Nephron progenitor cell (in vitro differentiated cells): ENCODE measurements at regions not wholly inside any gene's neighbourhood (a gene's known extent, or its start where the extent isn't known, plus 50 kb on each side); places are given as distances from the start of the nearest gene placed in this dataset.
A peak's percentile ranks its signal among the peaks of the same experiment; 100 is the strongest.

Experiments used
- DNase-seq: peaks from one replicate; pipeline ENCODE4 v3.0.0; 2021
- H3K27ac Mint-ChIP-seq: 2 replicates; pipeline ENCODE4 v1.8.0; 2021; ENCODE audit warnings: mild to moderate bottlenecking, moderate library complexity, mixed read lengths
- H3K27me3 Mint-ChIP-seq: 2 replicates; pipeline ENCODE4 v1.8.0; 2021; ENCODE audit warnings: mild to moderate bottlenecking, low read depth, mixed read lengths; ENCODE audit not compliant: poor library complexity
- H3K36me3 Mint-ChIP-seq: 2 replicates; pipeline ENCODE4 v1.8.0; 2021; ENCODE audit warnings: low read depth, mixed read lengths
- H3K4me1 Mint-ChIP-seq: 2 replicates; pipeline ENCODE4 v1.8.0; 2021; ENCODE audit warnings: mixed read lengths
- H3K4me3 Mint-ChIP-seq: 2 replicates; pipeline ENCODE4 v1.8.0; 2021; ENCODE audit warnings: mild to moderate bottlenecking, moderate library complexity, mixed read lengths
- H3K9me3 Mint-ChIP-seq: 2 replicates; pipeline ENCODE4 v1.8.0; 2021; ENCODE audit warnings: mild to moderate bottlenecking, moderate library complexity, mixed read lengths
- TF ChIP-seq, protein P1 (sequence below): fragments of 200-600 bp; sonication (generic); IDR thresholded peaks from 2 replicates; pipeline ENCODE4 v1.5.0; 2021; ENCODE audit warnings: antibody characterized with exemption

DNA sequence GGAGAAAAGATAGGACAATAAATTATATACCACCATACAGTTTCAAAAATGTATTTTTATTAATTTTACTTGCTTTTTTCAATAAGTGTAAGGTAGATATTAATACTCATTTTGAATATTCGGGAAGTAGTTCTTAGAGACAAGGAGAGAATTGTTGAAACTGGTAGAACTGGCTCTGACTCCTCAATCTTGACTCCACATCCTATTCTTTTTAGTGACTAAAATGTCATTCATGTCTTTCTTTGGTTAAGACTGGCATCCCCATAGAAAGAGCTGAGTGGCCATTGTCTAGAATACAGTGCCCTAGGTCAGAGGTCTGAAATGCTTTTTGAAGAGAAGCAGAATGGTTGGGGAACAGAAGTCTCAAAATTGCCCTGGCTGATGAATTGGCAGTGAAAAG lies 177.6 kb upstream of the LRIG3 start:
- Mint-ChIP-seq H3K4me1 (no peaks in the 10 kb centered on the region), H3K4me3 (no peak overlapping the region), H3K9me3 (no peaks in the 10 kb centered on the region), H3K27me3 (no peaks in the 10 kb centered on the region), H3K27ac (no peak overlapping the region), H3K36me3 (no peaks in the 10 kb centered on the region)
- TF ChIP-seq, protein P1, sequence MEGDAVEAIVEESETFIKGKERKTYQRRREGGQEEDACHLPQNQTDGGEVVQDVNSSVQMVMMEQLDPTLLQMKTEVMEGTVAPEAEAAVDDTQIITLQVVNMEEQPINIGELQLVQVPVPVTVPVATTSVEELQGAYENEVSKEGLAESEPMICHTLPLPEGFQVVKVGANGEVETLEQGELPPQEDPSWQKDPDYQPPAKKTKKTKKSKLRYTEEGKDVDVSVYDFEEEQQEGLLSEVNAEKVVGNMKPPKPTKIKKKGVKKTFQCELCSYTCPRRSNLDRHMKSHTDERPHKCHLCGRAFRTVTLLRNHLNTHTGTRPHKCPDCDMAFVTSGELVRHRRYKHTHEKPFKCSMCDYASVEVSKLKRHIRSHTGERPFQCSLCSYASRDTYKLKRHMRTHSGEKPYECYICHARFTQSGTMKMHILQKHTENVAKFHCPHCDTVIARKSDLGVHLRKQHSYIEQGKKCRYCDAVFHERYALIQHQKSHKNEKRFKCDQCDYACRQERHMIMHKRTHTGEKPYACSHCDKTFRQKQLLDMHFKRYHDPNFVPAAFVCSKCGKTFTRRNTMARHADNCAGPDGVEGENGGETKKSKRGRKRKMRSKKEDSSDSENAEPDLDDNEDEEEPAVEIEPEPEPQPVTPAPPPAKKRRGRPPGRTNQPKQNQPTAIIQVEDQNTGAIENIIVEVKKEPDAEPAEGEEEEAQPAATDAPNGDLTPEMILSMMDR = no peak
- no peak for DNase-seq

DNA sequence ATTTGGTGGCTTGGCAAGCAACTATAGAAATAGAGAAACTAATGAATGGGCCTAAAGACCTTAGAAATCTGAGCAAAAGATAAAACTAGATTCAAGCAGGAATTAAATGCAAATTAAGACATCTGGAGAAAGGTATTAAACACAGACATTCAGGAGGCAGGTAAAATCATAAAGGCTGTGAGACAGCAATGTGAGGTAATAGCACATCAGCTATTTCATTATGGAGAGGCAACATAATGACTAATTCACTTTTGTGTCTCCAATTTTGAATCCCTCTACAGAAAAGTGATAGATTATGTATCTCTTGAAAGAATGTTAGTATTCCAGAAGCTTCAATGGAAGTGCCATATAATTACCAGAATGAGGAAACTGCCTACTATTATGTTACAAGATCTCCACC lies 175.9 kb upstream of the LRIG3 start:
- Mint-ChIP-seq H3K4me3 (no peak overlapping the region), H3K27ac (no peak overlapping the region), H3K4me1 (no peaks in the 10 kb centered on the region)

DNA sequence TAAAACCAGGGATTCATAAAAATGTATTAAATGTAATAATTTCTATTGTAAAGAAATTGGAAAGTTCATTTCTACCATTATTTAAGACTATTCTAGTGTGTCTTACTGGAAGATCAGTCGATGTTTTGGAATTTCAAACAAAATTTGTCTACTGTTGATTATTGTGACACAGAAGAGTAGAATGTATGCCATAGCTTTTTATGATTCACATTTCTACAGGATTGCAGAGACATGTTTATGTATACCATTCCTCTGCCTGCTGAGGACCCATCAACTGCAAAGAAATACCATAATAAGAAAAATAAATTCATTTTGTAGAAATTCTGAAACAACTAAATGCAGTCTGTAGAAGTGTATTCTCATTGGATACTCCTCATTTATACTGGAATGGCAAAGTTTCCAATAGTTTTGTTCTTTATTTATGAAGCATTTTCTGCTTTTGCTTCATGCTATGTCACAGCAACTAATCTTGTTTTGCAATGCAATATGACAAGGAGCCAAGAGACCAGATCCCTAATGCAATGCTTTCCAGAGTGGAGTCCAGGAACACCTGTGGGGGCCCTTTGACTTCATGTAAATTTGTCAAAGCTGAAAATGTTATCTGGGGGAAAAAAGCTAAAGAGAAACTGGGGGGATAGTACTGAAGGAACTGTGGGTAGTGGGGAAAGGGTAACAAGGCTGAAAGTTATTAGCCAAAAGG lies 172.9 kb upstream of the LRIG3 start:
- no peak overlapping the region for H3K27ac Mint-ChIP-seq

More for the DNA sequence above, 175.9 kb upstream of the LRIG3 start:
- H3K9me3 Mint-ChIP-seq = no peaks in the 10 kb centered on the region
- TF ChIP-seq, protein P1 = no peak
- no peaks in the 10 kb centered on the region for H3K27me3 Mint-ChIP-seq
- DNase-seq = no peak
- H3K36me3 Mint-ChIP-seq = no peaks in the 10 kb centered on the region

DNA sequence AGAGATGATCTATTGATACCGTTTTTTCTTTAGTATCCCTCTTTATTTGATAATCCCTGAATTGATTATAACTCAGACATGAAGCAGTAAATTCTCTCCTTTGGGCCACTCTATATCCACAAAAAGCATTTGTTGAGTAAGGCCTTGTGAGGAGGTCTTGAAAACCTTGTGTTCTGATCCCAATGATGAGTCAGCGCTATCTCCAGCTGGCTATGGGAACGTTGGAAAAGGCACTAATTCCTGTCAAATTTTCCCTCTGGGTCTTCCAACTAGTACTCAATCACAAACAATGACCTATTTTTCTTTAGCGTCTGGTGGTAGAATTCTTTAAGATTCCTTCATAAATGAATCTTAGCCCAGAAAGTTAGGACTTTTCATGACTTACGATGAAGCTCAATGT lies 168.4 kb upstream of the LRIG3 start:
- Mint-ChIP-seq H3K36me3 (no peaks in the 10 kb centered on the region), H3K9me3 (no peaks in the 10 kb centered on the region), H3K4me3 (no peak overlapping the region), H3K4me1 (peaks cover 65% of the 10 kb centered on the region), H3K27ac (peak overlapping the region; percentile 8), H3K27me3 (no peaks in the 10 kb centered on the region)
- DNase-seq = no peak
- TF ChIP-seq, protein P1 = no peak

More for the DNA sequence above, 172.9 kb upstream of the LRIG3 start:
- Mint-ChIP-seq H3K9me3 (no peaks in the 10 kb centered on the region), H3K4me1 (peaks cover 20% of the 10 kb centered on the region), H3K36me3 (no peaks in the 10 kb centered on the region), H3K4me3 (no peak overlapping the region), H3K27me3 (no peaks in the 10 kb centered on the region)
- DNase-seq = no peak
- TF ChIP-seq, protein P1 = no peak

DNA sequence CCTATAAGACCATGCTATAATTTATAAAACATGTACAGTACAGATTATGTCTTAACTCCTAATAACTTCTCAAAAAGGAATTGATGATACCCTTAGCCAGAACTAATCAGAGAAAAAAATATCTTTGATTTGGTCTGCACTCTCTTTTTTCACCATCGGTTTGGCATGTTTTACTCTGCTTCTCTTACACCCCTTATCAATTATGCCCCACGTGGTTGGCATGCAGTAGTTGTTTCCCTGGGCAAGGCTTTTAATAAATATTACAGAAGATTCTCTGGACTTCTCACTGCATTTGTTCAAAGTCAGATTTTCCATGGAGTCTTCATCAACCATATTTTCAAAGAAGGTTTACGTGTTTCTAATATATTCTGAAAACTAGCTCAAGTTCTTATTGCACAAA lies 167.4 kb upstream of the LRIG3 start:
- Mint-ChIP-seq H3K4me1 (peaks cover 75% of the 10 kb centered on the region), H3K4me3 (no peak overlapping the region), H3K9me3 (no peaks in the 10 kb centered on the region), H3K27me3 (no peaks in the 10 kb centered on the region), H3K27ac (no peak overlapping the region), H3K36me3 (no peaks in the 10 kb centered on the region)
- DNase-seq = no peak
- TF ChIP-seq, protein P1 = no peak

DNA sequence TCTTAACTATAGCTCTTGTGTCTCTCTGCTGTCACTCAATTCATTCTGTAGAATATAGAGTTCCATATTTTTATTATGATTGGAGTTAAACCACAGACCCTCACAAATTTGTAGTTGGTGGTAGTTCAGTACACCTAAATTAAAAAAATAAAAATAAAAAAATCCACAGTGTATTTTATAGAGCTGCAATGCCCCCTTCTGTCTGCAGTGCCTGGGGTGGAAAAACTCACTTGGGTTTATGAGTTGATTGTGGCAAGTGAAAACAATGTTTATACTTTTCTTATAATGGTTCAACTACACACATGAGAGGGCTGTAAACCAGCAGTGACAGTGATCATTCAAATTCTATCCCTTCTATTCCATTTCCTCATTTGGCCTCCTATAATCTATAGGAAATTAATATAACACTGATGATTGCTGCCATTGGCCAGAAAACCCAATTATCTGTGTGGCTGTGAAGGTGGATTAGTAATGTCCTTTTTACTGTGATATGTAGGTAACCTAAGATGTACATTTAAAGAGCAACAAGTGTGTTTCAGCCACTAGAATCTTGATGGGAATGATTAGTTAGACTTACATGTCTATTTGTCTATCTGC lies 166.9 kb upstream of the LRIG3 start:
- no peaks in the 10 kb centered on the region for H3K9me3 Mint-ChIP-seq
- TF ChIP-seq, protein P1 = peak; percentile 24
- DNase-seq = no peak
- H3K4me1 Mint-ChIP-seq = peaks cover 80% of the 10 kb centered on the region
- H3K27ac Mint-ChIP-seq = peak overlapping the region; percentile 99
- no peaks in the 10 kb centered on the region for H3K27me3 Mint-ChIP-seq
- H3K36me3 Mint-ChIP-seq = no peaks in the 10 kb centered on the region
- peak overlapping the region; percentile 18 for H3K4me3 Mint-ChIP-seq
